GM04503 (cell line): ENCODE measurements at regions not wholly inside any gene's neighbourhood (a gene's known extent, or its start where the extent isn't known, plus 50 kb on each side); places are given as distances from the start of the nearest gene placed in this dataset.
"Not testable (repeated sequence)": the region's sequence is repeated elsewhere in the genome, so short reads cannot be mapped to it uniquely, and the experiment has no call there.

Source experiments
- DNase-seq: peaks from one replicate; pipeline ENCODE4 v3.0.0-alpha.2; 2012; ENCODE audit warnings: low read depth

DNA sequence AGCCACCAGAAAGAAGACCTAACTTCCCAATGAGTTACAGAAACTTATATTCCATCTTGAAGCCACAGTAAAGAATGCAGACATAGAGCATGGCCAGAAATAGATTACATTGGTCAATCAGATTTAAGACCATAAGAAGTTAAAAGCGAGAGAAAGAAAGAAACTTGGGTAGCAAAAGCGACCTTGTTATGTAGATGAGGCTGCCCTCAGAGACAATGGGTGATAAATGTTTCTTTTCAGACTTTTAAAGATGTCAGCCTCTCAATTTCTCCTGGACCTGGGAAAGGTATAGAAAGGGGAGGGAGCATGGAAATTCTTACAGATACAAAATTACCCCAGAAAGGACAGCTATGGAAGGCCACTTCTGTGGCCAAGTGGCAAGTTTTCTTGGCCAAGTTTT lies 732.6 kb upstream of the LUZP2 start:
- DNase-seq, result no peak

DNA sequence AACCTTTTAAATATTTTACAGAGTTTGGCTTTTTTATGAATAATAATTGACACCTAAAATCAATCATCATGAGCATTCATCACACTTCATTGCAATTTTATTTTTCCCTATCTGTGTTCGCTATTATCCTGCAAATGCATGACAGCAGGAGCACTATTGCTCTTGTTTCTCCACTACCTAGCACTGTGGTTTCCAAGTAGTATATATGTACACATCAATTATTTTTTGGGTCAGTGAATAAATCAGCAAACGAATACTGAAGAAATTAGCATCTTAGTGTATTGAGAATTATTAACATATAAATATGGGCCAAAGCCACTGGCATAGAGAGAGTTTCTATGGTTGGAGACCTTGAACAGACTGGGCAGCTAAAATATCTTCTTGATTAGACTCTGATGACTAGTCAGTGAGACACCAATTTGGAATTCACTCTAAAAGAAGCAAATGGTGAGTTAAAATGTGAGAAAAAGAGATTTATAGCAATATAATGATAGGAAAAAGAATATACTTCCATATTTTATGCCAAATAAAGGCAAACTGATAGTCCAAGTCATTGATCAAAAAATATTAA lies 731.1 kb upstream of the LUZP2 start:
- no peak for DNase-seq

DNA sequence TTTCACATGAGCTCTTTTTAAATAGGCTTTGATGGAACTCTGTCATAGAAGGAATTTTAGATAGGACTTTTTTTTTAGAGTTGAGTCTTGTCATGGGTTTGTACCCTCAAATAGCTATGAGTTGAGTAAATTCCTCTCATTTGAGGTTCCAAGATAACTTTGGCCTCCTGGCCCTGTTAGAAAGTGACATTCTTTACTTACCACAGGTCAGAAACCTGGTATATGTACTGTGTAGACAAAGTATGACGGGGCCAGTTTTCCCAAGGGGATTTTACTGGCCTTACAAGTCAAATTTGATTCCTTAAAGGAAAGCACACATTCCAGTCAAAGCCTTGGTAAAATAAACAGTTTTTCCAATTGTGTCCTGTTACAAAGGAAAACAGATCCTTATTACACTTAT lies 729.3 kb upstream of the LUZP2 start:
- no peak for DNase-seq

DNA sequence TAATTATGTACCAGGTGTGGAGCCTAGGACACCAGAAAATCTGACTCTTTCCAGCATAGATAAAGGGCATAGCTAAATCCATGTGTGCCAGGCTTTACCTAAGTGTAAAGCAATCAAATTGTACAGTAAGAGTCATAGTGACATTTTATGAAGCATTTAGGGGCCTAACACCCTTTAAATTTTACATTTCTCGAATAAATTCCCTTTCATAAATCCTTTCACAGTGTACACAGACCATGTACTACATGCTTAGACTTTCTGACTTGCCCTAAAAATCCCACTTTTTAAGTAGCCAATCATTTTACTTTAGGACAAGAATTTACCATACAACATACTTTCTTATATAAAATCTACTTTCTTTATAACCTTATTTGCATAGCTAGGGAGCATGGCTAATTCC lies 727.6 kb upstream of the LUZP2 start:
- DNase-seq, result no peak

DNA sequence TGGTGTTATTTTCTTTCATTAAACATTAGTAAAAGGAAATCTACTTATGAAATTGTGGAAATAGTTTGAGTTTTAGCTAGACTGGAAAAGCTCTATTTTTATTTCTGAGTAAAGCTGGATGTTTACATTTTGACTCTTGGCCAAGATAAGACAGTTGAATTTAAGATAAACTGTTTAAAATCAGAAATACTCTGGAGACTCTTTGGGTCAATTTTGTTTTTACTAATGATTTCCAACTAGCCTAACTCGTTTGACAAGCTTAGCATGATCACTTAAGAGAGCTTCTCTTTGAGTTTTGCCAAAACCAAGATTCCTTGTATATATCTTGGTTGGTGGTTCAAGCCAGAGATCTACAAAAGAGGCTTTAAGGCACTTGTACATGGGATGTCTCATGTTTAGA lies 724.8 kb upstream of the LUZP2 start:
- DNase-seq, result no peak

DNA sequence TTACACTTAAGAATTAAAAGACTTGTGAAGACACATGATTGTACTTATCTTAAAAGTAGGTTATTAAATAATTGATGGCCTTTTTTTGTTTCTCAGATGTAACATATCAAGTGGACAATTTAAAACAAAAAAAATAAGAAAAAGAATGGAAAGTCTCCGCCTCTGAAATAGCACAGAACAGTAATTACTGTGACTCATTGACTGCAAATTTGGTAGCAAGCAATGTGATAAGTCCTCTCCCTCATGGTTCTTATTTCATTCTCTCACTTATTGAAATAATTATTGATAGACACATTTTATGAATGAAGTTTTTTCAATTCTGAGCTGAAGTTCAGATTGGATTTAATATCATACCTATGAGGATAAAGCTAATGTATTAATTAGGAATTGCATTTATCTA lies 717.9 kb upstream of the LUZP2 start:
- DNase-seq, result no peak

DNA sequence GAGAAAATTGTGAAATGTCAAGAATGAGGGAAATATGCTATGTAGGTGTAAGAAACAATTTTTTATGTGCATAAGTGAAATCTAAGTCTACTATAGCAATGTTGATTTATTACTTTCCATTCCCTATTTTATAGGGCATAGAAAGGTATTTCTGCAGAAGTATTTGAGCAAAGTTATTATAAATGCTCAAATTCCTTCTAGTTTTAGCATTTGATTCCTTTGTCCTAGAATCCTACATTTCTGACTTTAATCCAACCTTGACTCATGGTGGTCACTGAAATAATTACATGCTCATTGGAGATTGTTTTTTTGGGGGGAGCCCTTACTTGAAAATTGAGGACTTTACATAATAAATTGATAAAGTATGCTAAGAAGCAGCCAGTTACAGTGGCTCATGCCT lies 716.6 kb upstream of the LUZP2 start:
- no peak for DNase-seq

DNA sequence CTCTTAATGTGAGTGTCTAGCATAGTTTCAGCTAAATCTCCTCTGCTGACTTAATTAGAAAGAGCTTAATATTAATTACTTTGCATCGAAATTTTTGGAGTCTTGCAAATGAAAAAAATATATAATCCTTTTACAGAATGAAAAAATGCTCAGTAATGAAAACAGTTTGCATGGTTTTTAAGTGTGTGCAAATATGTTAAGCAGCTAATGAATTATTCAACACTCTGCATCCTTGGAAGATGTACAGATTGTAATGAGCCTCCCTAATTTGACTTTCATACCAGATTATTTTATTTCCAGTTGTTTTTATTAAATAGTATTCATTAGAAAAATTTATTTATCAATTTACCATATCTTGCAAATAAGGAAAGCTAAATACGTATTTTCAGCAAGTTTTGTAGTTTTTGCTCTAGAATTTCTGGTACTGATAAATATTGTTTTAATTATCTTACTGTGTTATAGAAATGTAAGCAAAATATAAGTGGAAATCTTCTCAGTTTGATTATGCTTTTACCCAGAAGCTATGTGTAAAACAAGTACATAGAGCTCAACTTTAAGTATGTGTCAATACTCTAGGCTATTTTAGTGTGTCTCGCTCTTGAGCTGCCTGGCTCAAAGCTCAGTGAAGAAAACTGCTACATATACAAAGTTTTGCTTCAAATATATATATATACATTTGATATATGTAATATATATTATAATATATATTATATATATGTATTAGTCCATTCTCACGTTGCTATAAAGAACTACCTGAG lies 714.9 kb upstream of the LUZP2 start:
- no peak for DNase-seq

DNA sequence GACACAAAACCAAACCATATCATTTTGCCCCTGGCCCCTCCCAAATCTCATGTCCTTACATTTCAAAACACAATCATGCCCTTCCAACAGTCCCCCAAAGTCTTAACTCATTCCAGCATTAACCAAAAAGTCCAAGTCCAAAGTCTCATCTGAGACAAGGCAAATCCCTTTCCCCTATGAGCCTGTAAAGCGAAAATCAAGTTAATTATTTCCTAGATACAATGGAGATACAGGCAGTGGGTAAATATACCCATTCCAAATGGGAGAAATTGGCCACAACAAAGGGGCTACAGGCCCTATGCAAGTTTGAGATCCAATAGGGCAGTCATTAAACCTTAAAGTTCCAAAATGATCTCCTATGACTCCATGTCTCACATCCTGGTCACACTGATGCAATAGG lies 709.9 kb upstream of the LUZP2 start:
- DNase-seq, result not testable (repeated sequence)

DNA sequence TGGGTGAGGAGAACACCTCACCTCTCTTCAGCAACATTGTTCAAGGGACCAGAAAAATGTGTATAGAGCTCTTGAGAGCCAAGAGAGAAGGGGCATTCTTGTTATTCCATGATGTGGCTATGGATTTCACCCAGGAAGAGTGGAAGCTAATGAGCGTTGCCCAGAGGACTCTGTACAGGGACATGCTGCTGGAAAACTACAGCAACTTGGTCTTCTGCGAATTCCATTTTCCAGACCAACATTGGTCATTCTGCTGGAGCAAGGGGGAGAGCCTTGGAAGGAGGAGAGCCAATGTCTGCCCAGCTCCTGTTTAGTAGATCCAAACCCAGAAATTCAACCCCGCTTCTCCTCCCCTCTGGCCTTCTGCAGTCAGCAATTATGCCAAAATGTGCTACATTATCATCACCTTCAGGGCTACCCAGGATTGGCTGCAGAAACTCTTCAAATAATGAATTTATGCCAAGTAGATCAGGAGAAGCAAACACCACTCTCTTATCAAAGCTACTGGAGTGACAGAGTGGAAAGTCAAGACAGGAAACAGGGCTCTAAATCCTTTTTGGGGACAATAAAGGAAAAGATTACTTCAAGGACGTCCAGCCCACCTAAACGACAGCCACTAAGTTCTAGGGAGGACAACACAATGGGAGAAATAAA lies 707.5 kb upstream of the LUZP2 start:
- no peak for DNase-seq

DNA sequence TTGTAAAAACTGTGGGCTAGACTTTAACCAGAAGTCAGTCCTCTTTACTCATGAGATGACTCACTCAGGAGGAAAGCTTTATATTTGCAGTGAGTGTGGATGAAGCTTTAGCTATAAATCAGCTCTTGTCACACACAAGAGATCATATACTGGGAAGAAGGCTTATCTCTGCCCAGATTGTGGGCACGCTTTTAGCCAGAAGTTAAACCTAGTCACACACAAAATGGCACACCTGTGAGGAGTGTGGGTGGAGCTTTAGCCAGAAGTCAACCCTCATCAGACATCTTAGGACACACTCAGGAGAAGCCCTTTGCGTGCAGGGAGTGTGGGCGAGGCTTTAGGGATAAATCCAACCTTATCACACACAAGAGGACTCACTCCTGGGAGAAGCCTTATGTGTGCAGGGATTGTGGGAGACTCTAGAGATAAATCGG lies 706.9 kb upstream of the LUZP2 start:
- DNase-seq, result no peak

DNA sequence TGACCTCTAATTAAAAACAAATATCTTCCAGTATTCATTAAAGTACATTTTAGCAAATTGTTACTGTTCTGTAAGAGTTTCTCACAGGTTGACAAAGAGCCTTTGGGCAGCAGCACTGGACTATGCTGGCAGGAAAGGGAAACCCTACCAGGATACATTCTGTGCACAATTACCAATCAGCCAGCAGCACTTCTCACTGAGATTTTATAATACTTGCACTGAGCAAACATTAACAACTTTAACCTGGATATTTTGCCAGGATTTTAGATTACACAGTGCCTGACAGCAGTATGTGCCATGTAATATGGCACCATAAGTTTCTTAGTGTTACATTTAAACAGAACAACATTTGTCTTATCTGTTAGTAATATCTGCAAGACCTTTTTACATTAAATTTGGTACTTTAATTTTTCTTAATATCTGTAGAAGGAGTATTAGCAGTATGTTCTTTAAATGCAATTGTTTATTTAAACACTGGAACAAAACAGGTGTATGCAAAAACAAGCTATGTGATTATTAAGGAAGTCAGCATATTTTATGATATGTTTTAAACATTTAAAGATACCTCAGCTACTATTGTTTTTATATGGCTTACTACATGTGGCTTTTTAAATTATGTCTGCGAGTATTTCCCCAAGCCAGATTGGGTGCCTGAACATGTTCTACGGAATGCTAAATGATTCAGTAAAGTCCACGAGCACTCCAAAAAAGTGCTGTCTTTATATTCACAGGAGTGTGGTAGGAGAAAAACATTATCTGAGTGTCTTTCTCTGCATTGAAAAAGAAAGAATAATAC lies 699.0 kb upstream of the LUZP2 start:
- DNase-seq, result no peak

DNA sequence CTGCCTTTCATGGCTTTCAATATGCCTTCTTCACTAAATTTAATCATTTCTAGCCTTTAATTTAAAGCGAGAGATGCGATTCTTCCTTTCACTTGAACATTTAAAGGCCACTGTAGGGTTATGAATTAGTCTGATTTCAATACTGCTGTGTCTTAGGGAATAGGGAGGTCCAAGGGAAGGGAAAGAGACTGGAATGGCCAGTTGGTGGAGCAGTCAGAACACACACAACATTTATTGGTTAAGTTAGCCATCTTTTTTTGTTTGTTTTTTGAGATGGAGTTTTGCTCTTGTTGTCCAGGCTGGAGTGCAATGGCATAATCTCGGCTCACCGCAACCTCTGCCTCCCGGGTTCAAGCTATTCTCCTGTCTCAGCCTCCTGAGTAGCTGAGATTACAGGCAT lies 662.5 kb upstream of the LUZP2 start:
- not testable (repeated sequence) for DNase-seq

DNA sequence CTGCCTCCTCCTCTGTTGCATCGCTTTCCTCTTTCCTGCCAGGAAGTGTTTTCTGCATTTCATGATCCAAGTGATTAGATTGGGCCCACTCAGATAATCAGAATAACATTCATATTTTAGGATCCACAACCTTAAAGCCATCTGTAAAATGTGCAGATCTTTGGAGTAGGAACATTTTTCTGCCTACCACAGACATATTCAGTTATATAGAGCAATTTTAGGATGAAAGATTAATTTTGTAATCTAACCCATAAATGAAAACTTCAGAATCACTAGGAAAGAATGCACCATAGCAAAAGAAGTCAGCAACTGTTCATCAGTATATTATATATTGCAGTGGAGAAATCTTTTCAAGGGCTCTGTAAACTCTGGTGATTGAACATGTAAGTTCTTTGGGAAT lies 659.9 kb upstream of the LUZP2 start:
- DNase-seq, result peak; percentile 9

DNA sequence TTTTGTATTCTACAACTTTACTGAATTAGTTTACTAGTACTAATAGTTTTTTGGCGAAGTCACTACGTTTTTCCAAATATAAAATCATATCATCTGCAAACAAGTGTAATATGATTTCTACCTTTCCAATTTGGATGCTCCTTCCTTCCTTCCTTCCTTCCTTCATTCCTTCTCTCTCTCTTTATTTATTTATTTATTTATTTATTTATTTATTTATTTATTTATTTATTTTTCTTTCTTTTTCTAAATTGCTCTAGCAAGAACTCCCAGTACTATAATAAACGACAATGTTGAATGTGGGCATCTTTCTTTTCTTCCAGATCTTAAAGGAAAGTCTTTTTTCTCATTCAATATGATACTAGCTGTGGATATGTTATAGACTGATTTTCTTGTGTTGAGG lies 656.0 kb upstream of the LUZP2 start:
- no peak for DNase-seq

DNA sequence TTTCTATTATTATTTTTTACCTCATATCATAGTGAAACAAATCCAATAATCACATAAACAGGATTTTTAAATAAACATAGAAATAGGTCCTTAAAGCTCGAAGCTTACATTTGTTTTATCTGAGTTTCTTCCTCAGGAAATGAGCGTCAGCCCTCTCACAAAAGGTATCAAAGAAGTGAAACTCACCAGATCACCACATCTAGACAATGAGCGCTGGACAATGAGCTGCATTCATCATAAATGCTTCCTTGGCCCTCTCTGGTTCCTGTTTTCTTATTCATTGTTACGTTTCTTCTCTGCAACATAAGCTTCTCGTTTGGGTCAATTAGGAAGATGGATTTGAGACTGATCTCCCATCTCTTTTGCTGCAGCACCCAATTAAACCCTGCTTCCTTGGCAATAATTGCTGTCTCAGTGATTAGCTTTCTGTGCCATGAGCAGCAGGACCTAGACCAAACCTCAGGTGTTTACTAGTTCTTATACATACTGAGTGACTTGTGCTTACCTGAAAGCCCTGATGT lies 649.9 kb upstream of the LUZP2 start:
- DNase-seq, result no peak

DNA sequence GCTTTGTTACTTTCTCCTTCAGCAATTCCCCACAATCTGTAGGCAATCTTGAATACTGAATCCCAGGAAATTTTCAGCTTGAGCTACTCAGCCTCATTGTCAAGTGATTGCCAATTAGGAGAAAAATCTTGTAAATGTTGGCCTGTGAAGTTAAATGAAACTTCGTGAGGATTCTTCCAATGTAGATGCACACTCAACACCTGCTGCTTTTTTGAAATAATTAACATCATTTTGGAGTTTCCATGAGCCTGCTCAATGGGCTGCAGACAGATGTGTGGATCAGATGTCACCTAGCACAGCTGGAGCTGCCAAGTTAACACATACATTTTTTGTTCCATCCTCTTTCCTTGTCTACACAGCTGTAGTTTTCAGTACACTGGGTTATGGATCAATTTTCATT lies 645.6 kb upstream of the LUZP2 start:
- DNase-seq, result no peak

DNA sequence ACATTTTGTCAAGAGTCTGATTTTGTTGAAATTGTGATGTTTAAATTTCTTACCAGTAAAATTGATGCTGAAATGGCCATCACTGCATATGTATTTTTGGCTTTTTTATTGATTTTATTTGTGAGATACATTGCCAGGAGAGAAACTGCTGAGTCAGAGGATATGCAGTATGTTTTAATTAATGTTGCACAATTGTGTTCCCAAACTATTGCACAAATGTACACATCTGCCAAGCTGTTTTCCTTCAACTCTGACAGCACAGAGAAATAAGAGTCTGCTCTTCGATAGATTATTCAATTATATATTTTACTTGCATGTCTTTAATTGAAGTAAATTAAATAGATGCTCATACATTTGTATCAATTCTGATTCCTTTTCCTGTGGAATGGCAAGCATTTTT lies 640.2 kb upstream of the LUZP2 start:
- DNase-seq, result no peak

DNA sequence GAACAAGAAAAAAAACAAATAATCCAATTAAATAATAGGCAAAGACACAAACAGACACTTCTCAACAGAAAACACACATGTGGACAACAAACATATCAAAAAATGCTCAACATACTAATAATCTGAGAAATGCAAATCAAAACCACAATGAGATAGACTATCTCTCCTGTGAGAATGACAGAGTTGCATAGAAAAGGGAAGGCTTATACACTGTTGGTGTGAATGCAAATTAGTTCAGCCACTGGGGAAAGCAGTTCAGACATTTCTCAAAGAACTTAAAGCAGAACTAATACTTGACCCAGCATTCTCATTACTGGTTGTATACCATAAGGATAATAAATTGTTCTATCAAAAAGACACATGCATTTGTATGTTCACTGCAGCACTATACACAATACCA lies 637.8 kb upstream of the LUZP2 start:
- no peak for DNase-seq

DNA sequence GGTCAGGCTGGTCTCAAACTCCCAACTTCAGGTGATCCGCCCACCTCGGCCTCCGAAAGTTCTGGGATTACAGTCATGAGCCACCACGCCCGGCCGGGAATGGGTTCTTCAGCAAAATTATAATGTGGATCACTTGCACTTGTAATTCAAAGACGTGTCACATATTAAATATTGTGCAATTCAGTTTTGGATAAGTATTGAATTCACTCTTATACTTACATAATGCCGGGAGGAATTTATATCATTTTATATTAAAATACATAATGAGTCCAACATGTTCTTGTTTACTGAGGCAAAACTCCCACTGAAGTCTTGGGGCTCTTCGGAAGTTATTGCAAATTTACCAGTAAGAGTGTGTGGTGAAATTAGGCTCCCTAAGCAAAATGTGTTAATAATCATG lies 635.2 kb upstream of the LUZP2 start:
- DNase-seq, result no peak

DNA sequence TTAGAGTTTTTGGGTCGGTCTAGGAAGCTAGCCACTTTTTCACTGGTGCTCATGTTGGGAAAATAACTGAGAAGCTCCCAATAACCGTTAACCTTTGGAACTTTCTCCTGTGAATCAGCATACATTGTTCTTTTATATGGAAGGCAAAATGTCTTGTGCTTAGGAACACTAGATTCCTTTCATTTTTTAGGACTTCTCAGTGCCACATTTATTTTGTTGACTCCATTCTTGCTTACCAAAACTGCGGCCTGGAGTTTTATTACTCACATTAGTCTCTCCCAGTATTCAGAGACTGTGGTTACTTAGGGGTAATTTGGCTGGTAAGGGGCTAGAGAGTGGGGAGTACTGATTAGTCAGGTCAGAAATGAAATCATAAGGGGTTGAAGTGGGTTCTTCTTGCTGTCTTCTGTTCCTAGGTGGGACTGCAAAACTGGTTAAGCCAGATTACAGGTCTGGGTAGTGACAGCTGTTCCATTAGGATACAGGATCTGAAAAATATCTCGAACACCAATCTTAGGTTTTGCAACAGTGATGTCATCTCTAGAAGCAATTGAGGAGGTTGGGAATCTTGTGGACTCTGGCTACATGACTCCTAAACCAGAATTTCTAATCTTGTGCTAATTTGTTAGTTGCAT lies 631.4 kb upstream of the LUZP2 start:
- DNase-seq, result peak; percentile 42

DNA sequence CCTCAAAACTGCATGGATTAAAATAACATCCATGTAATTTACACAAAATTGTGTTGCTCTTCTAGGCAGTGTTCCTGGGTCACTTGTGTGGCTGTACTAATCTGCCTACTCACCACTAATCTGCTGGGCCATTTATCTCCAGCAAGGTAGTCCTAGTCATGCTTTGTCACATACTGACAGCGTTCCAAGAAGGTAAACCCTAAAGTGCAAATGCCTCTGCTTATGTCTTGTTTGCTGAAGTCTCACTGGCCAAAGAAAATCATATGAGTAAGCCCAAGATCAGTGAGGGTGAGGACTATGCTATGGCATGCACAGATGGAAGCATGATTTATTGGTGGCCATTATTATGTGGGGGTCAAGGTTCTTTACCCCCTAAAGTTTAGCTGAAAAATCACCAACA lies 630.2 kb upstream of the LUZP2 start:
- no peak for DNase-seq
